Activated CD4-positive, alpha-beta T cell treated with anti-CD3 and anti-CD28 coated beads, Interleukin-2, amount 10 ng/mL, durations not matched to agents 24 days and 14 days (primary cell): ENCODE measurements at regions not wholly inside any gene's neighbourhood (a gene's known extent, or its start where the extent isn't known, plus 50 kb on each side); places are given as distances from the start of the nearest gene placed in this dataset.

Source experiments
- DNase-seq: peaks from one replicate; pipeline ENCODE4 v3.0.0; 2022
- H3K27ac Mint-ChIP-seq: one replicate; pipeline ENCODE4 v1.8.0; 2022; ENCODE audit warnings: mild to moderate bottlenecking, mixed read lengths
- H3K27me3 Mint-ChIP-seq: one replicate; pipeline ENCODE4 v1.8.0; 2022; ENCODE audit warnings: mixed read lengths
- H3K36me3 Mint-ChIP-seq: one replicate; pipeline ENCODE4 v1.8.0; 2022; ENCODE audit warnings: low read depth, mild to moderate bottlenecking, mixed read lengths
- H3K4me1 Mint-ChIP-seq: one replicate; pipeline ENCODE4 v1.8.0; 2021; ENCODE audit warnings: mixed read lengths
- H3K4me3 Mint-ChIP-seq: one replicate; pipeline ENCODE4 v1.8.0; 2022; ENCODE audit warnings: mild to moderate bottlenecking, moderate library complexity, mixed read lengths
- H3K9me3 Mint-ChIP-seq: one replicate; pipeline ENCODE4 v1.8.0; 2021; ENCODE audit warnings: mixed read lengths
- intact Hi-C: fragments of 100-400 bp; cut with micrococcal nuclease; formaldehyde crosslinking; loops from one replicate; pipeline ENCODE4 v1.15.1; 2023

DNA sequence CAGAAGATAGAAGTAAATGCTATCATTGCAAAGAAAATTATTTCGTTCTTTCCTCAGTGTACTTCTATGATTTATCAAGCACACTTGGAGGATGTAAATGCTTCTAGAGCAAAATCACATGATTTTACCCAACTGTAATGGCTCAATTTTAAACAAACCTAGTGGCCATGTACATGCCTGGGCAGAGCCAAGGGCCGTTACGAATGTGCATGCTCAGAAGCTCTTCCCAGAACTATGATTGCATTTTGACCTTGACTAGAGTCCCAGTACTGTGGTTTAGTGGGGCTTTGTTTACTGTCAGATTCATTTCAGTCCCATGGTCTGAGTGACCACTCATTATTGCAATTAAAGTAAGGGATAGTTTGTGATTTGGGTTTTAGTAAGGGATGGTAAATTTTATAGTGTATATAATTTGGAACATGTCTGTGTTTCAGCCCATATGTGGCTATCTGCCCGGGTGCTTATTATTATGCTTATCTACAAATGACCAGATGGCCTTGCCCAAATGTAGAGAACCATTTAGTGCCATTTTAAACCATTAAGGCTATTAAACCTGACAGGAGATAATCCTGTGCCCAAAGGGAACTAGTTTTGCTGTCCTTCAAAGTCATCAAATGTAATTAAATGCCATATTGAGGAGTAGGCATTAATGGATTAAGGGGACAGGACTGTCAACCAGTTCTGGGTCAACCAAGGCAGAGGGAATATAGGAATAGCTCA, 239.1 kb downstream of the ICOS start:
- intact Hi-C loops: loop anchor here (5.0 kb wide), 1 partner anchor 243 kb away; no protein-coding TSS in a partner anchor
- no peak overlapping the region for H3K27ac Mint-ChIP-seq
- no peaks in the 10 kb centered on the region for H3K9me3 Mint-ChIP-seq
- H3K36me3 Mint-ChIP-seq: no peaks in the 10 kb centered on the region
- peaks cover 18% of the 10 kb centered on the region for H3K27me3 Mint-ChIP-seq
- peaks cover 7% of the 10 kb centered on the region for H3K4me1 Mint-ChIP-seq
- no peak overlapping the region for H3K4me3 Mint-ChIP-seq
- no peak for DNase-seq

DNA sequence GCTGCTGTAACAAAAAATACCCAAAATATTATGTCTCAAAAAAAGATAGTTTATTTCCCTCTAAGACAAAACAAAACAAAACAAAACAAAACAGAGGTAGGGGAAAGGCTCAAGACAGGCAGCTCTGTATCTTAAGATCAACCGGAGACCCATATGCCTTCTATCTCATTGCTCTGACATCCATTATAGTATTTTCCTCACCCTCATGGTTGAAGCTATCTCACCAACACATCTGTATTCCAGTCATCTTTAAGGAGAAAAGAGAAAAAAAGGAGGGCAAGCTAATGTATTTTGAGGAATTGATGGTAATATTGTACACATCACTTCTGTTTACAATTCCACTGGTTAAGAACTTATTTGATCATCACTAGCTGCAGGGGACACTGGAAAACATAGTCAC, 239.7 kb downstream of the ICOS start:
- intact Hi-C loops: loop anchor here (5.0 kb wide), 1 partner anchor 244 kb away; no protein-coding TSS in a partner anchor
- Mint-ChIP-seq H3K4me1 (peaks cover 7% of the 10 kb centered on the region), H3K4me3 (no peak overlapping the region), H3K27me3 (peaks cover 20% of the 10 kb centered on the region), H3K36me3 (no peaks in the 10 kb centered on the region), H3K27ac (no peak overlapping the region), H3K9me3 (no peaks in the 10 kb centered on the region)
- no peak for DNase-seq

GRCh38 chr2:204177251-204177976, 240.9 kb downstream of the ICOS start:
- no peak for DNase-seq
- H3K36me3 Mint-ChIP-seq: no peaks in the 10 kb centered on the region

DNA sequence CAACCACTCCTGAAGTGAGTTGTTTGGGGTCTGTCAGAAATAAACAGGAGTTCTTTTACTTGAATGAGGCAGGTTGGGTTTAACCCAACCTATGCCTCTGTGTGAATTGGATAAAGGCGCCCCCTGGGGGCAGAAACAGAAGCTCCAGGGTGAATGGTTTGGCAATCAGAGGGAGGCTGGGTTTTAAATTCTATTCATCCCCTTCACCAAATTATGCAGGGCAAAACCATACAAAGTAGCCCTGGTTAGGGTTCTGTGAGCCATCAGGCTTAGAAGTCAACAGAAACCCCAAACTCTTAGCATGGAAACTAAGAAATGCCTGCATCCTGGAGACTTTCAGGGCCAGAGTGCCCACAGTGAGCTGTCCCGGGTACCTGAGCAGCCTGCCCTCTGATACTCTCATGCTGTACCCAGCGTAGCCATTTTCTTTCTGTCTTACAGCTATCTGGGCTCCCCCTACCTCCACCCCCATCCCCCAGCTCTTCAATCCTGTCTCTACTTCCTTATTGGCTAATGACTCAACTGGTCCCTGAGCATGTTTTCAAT, 241.5 kb downstream of the ICOS start:
- peak; percentile 90 for DNase-seq
- no peaks in the 10 kb centered on the region for H3K9me3 Mint-ChIP-seq
- H3K4me1 Mint-ChIP-seq: peaks cover 7% of the 10 kb centered on the region
- H3K36me3 Mint-ChIP-seq: no peaks in the 10 kb centered on the region
- H3K27me3 Mint-ChIP-seq: peaks cover 32% of the 10 kb centered on the region
- intact Hi-C loops: loop anchor here (1.0 to 5.0 kb wide), 5 partner anchors 33 to 246 kb away; no protein-coding TSS in a partner anchor
- H3K4me3 Mint-ChIP-seq: no peak overlapping the region
- no peak overlapping the region for H3K27ac Mint-ChIP-seq

More at GRCh38 chr2:204177251-204177976, 240.9 kb downstream of the ICOS start:
- Mint-ChIP-seq H3K27ac (no peak overlapping the region), H3K27me3 (peaks cover 29% of the 10 kb centered on the region), H3K4me3 (no peak overlapping the region), H3K4me1 (peaks cover 7% of the 10 kb centered on the region), H3K9me3 (no peaks in the 10 kb centered on the region)
- intact Hi-C loops: loop anchor here (5.0 kb wide), 1 partner anchor 245 kb away; no protein-coding TSS in a partner anchor

DNA sequence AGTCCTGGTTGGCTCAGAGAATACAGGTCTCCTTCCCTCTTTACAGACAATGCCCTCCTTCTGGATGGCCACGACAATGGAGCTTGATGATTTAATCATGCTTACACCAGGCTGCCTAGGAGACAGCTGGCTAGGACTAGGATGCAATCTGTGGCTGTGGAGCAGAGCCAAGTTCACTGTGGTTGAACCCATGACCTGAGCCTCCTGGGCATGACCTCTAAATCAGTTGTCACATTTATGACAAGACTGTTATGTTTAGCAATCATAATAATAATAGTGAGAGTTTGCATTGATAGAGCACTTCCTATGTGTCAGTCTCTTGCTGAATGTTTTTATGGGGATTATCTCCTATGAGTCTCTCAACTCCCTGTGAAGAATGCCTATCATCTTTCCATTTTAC, 244.1 kb downstream of the ICOS start:
- intact Hi-C loops: no loop called here
- no peaks in the 10 kb centered on the region for H3K9me3 Mint-ChIP-seq
- no peaks in the 10 kb centered on the region for H3K36me3 Mint-ChIP-seq
- H3K4me3 Mint-ChIP-seq: no peak overlapping the region
- no peak overlapping the region for H3K27ac Mint-ChIP-seq
- peaks cover 8% of the 10 kb centered on the region for H3K4me1 Mint-ChIP-seq
- DNase-seq: no peak
- H3K27me3 Mint-ChIP-seq: peaks cover 37% of the 10 kb centered on the region

- Mint-ChIP-seq H3K27me3 (peaks cover 34% of the 10 kb centered on the region), H3K9me3 (peaks cover 3% of the 10 kb centered on the region), H3K4me3 (no peak overlapping the region), H3K36me3 (no peaks in the 10 kb centered on the region), H3K4me1 (peaks cover 15% of the 10 kb centered on the region), H3K27ac (no peak overlapping the region)
- intact Hi-C loops: no loop called here
- no peak for DNase-seq
These were observed 247.0 kb downstream of the ICOS start for GRCh38 chr2:204183608-204184007.

- peaks cover 35% of the 10 kb centered on the region for H3K27me3 Mint-ChIP-seq
- intact Hi-C loops: no loop called here
- no peak overlapping the region for H3K4me3 Mint-ChIP-seq
These were observed 247.7 kb downstream of the ICOS start for GRCh38 chr2:204184226-204184625.

DNA sequence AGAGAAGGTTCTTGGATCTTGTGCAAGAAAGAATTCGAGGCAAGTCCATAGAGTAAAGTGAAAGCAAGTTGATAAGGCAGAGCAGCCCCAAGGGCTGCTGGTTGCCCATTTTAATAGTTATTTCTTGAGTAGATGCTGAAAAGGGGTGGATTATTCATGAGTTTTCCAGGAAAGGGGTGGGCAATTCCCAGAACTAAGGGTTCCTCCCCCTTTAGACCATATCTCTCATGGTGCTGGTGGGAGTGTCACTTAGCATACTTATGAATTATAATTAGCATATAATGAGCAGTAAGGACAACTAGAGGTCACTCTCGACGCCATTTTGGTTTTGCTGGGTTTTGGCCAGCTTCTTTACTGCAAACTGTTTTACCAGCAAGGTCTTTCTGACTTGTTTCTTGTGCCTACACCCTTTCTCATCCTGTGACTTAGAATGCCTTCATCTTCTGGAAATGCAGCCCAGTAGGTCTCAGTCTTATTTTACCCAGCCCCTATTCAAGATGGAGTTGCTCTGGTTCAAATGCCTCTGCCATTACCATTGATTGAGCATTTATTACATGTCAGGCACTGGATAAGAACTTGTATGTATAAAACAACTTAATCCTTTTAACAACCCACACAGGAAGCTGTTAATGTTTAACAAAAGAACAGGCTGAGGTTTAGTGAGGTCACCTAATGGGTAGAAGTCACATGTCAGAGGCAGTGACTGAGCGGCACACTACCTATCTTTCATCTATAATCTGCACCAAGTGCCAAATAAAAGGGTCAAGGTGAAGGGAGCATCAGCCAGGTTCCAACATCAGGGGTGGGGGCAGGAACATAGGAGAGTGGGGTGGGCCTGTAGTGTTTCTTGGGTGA, 250.9 kb downstream of the ICOS start:
- Mint-ChIP-seq H3K9me3 (peaks cover 11% of the 10 kb centered on the region), H3K4me1 (peaks cover 15% of the 10 kb centered on the region), H3K27ac (no peak overlapping the region), H3K27me3 (peaks cover 23% of the 10 kb centered on the region), H3K36me3 (no peaks in the 10 kb centered on the region), H3K4me3 (no peak overlapping the region)
- intact Hi-C loops: no loop called here
- no peak for DNase-seq

More at GRCh38 chr2:204184226-204184625, 247.7 kb downstream of the ICOS start:
- H3K9me3 Mint-ChIP-seq: peaks cover 9% of the 10 kb centered on the region
- DNase-seq: no peak
- H3K27ac Mint-ChIP-seq: no peak overlapping the region
- peaks cover 15% of the 10 kb centered on the region for H3K4me1 Mint-ChIP-seq
- H3K36me3 Mint-ChIP-seq: no peaks in the 10 kb centered on the region

DNA sequence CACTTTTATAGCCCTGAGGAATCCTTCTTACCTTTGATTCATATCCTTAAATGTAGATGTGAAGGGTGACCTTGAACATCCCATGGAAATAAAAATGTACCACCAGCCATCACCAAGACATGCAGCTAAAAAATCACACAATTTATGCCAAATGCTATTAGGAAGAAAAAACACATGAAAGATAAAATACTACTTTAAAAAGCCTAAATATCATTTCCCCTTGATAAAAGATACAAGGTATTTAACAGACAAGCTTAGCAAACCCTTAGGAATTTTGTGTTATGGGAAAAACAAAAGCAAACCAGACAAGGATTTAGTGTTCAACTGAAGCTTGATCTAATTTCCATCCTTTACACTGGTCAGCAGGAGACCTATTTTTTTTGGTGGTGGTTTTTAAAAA, 255.0 kb downstream of the ICOS start:
- H3K36me3 Mint-ChIP-seq: no peaks in the 10 kb centered on the region
- no peak for DNase-seq
- peaks cover 10% of the 10 kb centered on the region for H3K4me1 Mint-ChIP-seq
- no peak overlapping the region for H3K27ac Mint-ChIP-seq
- intact Hi-C loops: no loop called here
- no peak overlapping the region for H3K4me3 Mint-ChIP-seq
- peaks cover 34% of the 10 kb centered on the region for H3K27me3 Mint-ChIP-seq
- H3K9me3 Mint-ChIP-seq: peaks cover 11% of the 10 kb centered on the region

DNA sequence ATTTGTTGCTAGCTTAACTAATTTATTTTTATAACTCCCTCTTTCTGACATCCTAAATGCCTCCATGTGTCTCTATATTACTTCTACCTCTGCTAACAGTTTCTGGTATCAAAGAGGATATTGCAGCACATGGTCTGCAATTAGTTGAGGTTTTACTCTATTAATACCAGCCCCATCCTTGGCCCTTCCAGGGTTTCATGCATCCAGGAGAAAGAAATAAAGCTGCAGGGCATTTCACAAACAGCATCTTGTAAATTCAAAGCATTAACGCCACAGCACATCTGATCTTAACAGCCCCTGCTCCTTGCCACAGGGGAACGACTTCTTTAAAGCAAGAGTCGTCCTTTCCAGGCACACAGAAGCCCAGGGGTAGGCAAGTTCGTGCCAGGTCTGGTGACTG, 258.9 kb downstream of the ICOS start:
- no peak overlapping the region for H3K4me3 Mint-ChIP-seq
- H3K27ac Mint-ChIP-seq: no peak overlapping the region
- no peaks in the 10 kb centered on the region for H3K36me3 Mint-ChIP-seq
- DNase-seq: no peak
- no peaks in the 10 kb centered on the region for H3K4me1 Mint-ChIP-seq
- no peaks in the 10 kb centered on the region for H3K9me3 Mint-ChIP-seq
- intact Hi-C loops: no loop called here
- H3K27me3 Mint-ChIP-seq: peaks cover 34% of the 10 kb centered on the region

GRCh38 chr2:204197336-204198005, 260.9 kb downstream of the ICOS start:
- H3K9me3 Mint-ChIP-seq: no peaks in the 10 kb centered on the region
- H3K4me3 Mint-ChIP-seq: no peak overlapping the region
- intact Hi-C loops: no loop called here
- H3K27me3 Mint-ChIP-seq: peaks cover 31% of the 10 kb centered on the region
- no peak for DNase-seq
- no peaks in the 10 kb centered on the region for H3K36me3 Mint-ChIP-seq
- H3K4me1 Mint-ChIP-seq: no peaks in the 10 kb centered on the region
- no peak overlapping the region for H3K27ac Mint-ChIP-seq

DNA sequence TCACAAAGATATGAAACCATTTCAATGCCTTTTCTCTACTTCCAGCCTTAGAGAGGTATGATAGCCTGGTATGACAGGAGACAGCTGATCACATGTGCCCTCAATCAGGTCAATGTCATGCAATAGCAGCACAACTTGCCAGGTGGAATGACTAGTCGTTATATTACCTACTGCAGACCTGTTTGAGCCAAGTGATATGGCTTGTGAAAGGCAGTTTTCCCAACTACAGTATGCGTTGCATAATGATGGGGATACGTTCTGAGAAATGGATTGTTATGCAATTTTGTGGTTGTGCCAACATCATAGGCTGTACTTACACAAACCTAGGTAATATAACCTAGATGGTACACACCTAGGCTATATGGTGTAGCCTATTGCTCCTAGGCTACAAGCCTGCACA, 262.8 kb downstream of the ICOS start:
- no peak overlapping the region for H3K4me3 Mint-ChIP-seq
- peaks cover 26% of the 10 kb centered on the region for H3K27me3 Mint-ChIP-seq
- H3K9me3 Mint-ChIP-seq: no peaks in the 10 kb centered on the region
- H3K36me3 Mint-ChIP-seq: no peaks in the 10 kb centered on the region
- intact Hi-C loops: no loop called here
- DNase-seq: no peak
- no peak overlapping the region for H3K27ac Mint-ChIP-seq
- H3K4me1 Mint-ChIP-seq: no peaks in the 10 kb centered on the region

GRCh38 chr2:204201507-204201906, 264.9 kb downstream of the ICOS start:
- Mint-ChIP-seq H3K4me3 (no peak overlapping the region), H3K27me3 (peaks cover 30% of the 10 kb centered on the region), H3K27ac (no peak overlapping the region), H3K36me3 (no peaks in the 10 kb centered on the region), H3K9me3 (no peaks in the 10 kb centered on the region), H3K4me1 (peaks cover 3% of the 10 kb centered on the region)
- no peak for DNase-seq
- intact Hi-C loops: no loop called here
